ENCODE measurements at regions not wholly inside any gene's neighbourhood (a gene's known extent, or its start where the extent isn't known, plus 50 kb on each side); places are given as distances from the start of the nearest gene placed in this dataset.

- no peak overlapping the region for H3K4me3 ChIP-seq (ENCODE audit: low read depth, low read length, poor library complexity, severe bottlenecking)
- no peak overlapping the region for H2AFZ ChIP-seq (ENCODE audit: low read length)
- POLR2A ChIA-PET = interaction anchor here (0.8 kb wide), 1 partner anchor 182 kb away, joined by 3 read pairs; no protein-coding TSS in a partner anchor
- no TSS peak for BruUV-seq (replicated peaks)
- H3K9me3 ChIP-seq (ENCODE audit: low read length) = no peaks in the 10 kb centered on the region
- CTCF ChIA-PET (ENCODE audit: unreplicated experiment) = no interaction called here
- no peak overlapping the region for H3K27ac ChIP-seq (ENCODE audit: low read depth, low read length, poor library complexity, severe bottlenecking)
- no peaks in the 10 kb centered on the region for H4K20me1 ChIP-seq (ENCODE audit: insufficient read depth, low read length)
- H3K9me2 ChIP-seq (ENCODE audit: insufficient read depth, low read length) = no peaks in the 10 kb centered on the region
- no peaks in the 10 kb centered on the region for H3K4me1 ChIP-seq (ENCODE audit: insufficient read depth, low read length, poor library complexity, severe bottlenecking)
- H3K4me2 ChIP-seq (ENCODE audit: low read length) = no peak overlapping the region
- H3K79me2 ChIP-seq (ENCODE audit: insufficient read depth, low read depth, low read length) = no peaks in the 10 kb centered on the region
- intact Hi-C loops (cut with micrococcal nuclease; ENCODE audit: unreplicated experiment) = no loop called here
- no peaks in the 10 kb centered on the region for H3K36me3 ChIP-seq (ENCODE audit: insufficient read depth, low read length)
- DNase-seq (ENCODE audit: low spot score) = no peak
- TF ChIP-seq EZH2phosphoT487 (IDR thresholded peaks at IDR 0.05; ENCODE audit: borderline replicate concordance, low read depth, low read length) (no peak), CTCF (conservative IDR thresholded peaks at IDR 0.05; ENCODE audit: low read length) (no peak)
These were observed 260.1 kb downstream of the GPATCH2 start for GRCh38 chr1:217370757-217371156.

DNA sequence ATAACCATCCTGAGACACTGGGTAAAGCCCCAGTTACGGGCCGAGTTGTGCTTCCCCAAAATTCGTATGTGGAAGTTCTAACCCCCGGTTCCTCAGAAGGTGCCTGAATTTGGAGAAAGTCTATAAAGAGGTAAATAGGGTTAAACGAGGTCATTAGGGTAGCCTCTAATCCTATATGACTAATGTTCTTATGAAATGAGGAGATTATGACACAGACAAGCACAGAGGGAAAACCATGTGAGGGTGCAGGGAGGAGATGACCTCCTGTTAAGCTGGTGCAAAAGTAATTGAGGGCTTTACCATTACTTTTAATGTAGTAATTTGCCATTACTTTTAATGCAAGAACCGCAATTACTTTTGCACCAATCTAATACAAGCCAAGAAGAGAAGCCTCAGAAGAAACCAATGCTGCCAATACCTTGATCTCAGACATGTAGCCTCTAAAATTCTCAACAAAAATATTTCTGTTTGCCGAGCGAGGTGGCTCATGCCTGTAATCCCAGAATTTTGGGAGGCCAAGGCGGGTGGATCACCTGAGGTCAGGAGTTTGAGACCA is 260.8 kb downstream of the GPATCH2 start:
- Histone ChIP-seq H3K4me2 (ENCODE audit: low read length) (no peak overlapping the region), H2AFZ (ENCODE audit: low read length) (no peak overlapping the region), H3K79me2 (ENCODE audit: insufficient read depth, low read depth, low read length) (no peaks in the 10 kb centered on the region), H4K20me1 (ENCODE audit: insufficient read depth, low read length) (no peaks in the 10 kb centered on the region), H3K4me3 (ENCODE audit: low read depth, low read length, poor library complexity, severe bottlenecking) (no peak overlapping the region), H3K27ac (ENCODE audit: low read depth, low read length, poor library complexity, severe bottlenecking) (no peak overlapping the region), H3K36me3 (ENCODE audit: insufficient read depth, low read length) (no peaks in the 10 kb centered on the region), H3K9me2 (ENCODE audit: insufficient read depth, low read length) (no peaks in the 10 kb centered on the region), H3K9me3 (ENCODE audit: low read length) (no peaks in the 10 kb centered on the region), H3K4me1 (ENCODE audit: insufficient read depth, low read length, poor library complexity, severe bottlenecking) (no peaks in the 10 kb centered on the region)
- no TSS peak for BruUV-seq (replicated peaks)
- no peak for DNase-seq (ENCODE audit: low spot score)
- intact Hi-C loops (cut with micrococcal nuclease; ENCODE audit: unreplicated experiment) = no loop called here
- ChIA-PET CTCF (ENCODE audit: unreplicated experiment) (no interaction called here), POLR2A (interaction anchor here (0.7 to 0.8 kb wide), 2 partner anchors 183 to 1596 kb away, joined by 3 read pairs; no protein-coding TSS in a partner anchor)
- no peak for TF ChIP-seq CTCF (conservative IDR thresholded peaks at IDR 0.05; ENCODE audit: low read length)
- no peak for TF ChIP-seq EZH2phosphoT487 (IDR thresholded peaks at IDR 0.05; ENCODE audit: borderline replicate concordance, low read depth, low read length)

GRCh38 chr1:217369271-217369981 is 261.5 kb downstream of the GPATCH2 start:
- Histone ChIP-seq H3K36me3 (ENCODE audit: insufficient read depth, low read length) (no peaks in the 10 kb centered on the region), H2AFZ (ENCODE audit: low read length) (no peak overlapping the region), H3K9me2 (ENCODE audit: insufficient read depth, low read length) (no peaks in the 10 kb centered on the region), H3K4me3 (ENCODE audit: low read depth, low read length, poor library complexity, severe bottlenecking) (no peak overlapping the region), H3K27ac (ENCODE audit: low read depth, low read length, poor library complexity, severe bottlenecking) (no peak overlapping the region), H3K9me3 (ENCODE audit: low read length) (no peaks in the 10 kb centered on the region), H3K4me2 (ENCODE audit: low read length) (peak overlapping the region; percentile 17; the same call in 1 of the 2 replicates), H3K4me1 (ENCODE audit: insufficient read depth, low read length, poor library complexity, severe bottlenecking) (no peaks in the 10 kb centered on the region), H3K79me2 (ENCODE audit: insufficient read depth, low read depth, low read length) (no peaks in the 10 kb centered on the region), H4K20me1 (ENCODE audit: insufficient read depth, low read length) (no peaks in the 10 kb centered on the region)
- CTCF ChIA-PET (ENCODE audit: unreplicated experiment) = no interaction called here
- POLR2A ChIA-PET = interaction anchor here (0.8 kb wide), 1 partner anchor 183 kb away, joined by 3 read pairs; no protein-coding TSS in a partner anchor
- TF ChIP-seq EZH2phosphoT487 (IDR thresholded peaks at IDR 0.05; ENCODE audit: borderline replicate concordance, low read depth, low read length) (no peak), CTCF (conservative IDR thresholded peaks at IDR 0.05; ENCODE audit: low read length) (no peak)
- intact Hi-C loops (cut with micrococcal nuclease; ENCODE audit: unreplicated experiment) = no loop called here
- DNase-seq (ENCODE audit: low spot score) = no peak
- no TSS peak for BruUV-seq (replicated peaks)

Measured in OCI-LY7 (cell line).